ENCODE measurements at regions not wholly inside any gene's neighbourhood (a gene's known extent, or its start where the extent isn't known, plus 50 kb on each side); places are given as distances from the start of the nearest gene placed in this dataset.

GRCh38 chr6:47917811-47918210 is 136.0 kb downstream of the OPN5 start:
- DNase-seq (ENCODE audit: low read depth), result no peak
- H3K4me3 ChIP-seq (ENCODE audit: low read depth, low read length), result no peak overlapping the region
- TF ChIP-seq CTCF (IDR thresholded peaks at IDR 0.05; ENCODE audit: insufficient read depth, low read depth, low read length, missing control alignments), result no peak

GRCh38 chr6:47917202-47917601 is 135.4 kb downstream of the OPN5 start:
- TF ChIP-seq CTCF (IDR thresholded peaks at IDR 0.05; ENCODE audit: insufficient read depth, low read depth, low read length, missing control alignments), result no peak
- no peak overlapping the region for H3K4me3 ChIP-seq (ENCODE audit: low read depth, low read length)
- no peak for DNase-seq (ENCODE audit: low read depth)

- TF ChIP-seq CTCF (IDR thresholded peaks at IDR 0.05; ENCODE audit: insufficient read depth, low read depth, low read length, missing control alignments), result no peak
- DNase-seq (ENCODE audit: low read depth), result no peak
- H3K4me3 ChIP-seq (ENCODE audit: low read depth, low read length), result no peak overlapping the region
Measured at GRCh38 chr6:47915017-47915416, 133.2 kb downstream of the OPN5 start.

- no peak for DNase-seq (ENCODE audit: low read depth)
- H3K4me3 ChIP-seq (ENCODE audit: low read depth, low read length), result no peak overlapping the region
- no peak for TF ChIP-seq CTCF (IDR thresholded peaks at IDR 0.05; ENCODE audit: insufficient read depth, low read depth, low read length, missing control alignments)
Measured at GRCh38 chr6:47908271-47908670, 126.4 kb downstream of the OPN5 start.

- DNase-seq (ENCODE audit: low read depth), result no peak
- TF ChIP-seq CTCF (IDR thresholded peaks at IDR 0.05; ENCODE audit: insufficient read depth, low read depth, low read length, missing control alignments), result no peak
- no peak overlapping the region for H3K4me3 ChIP-seq (ENCODE audit: low read depth, low read length)
Measured at GRCh38 chr6:47905717-47906116, 123.9 kb downstream of the OPN5 start.

GRCh38 chr6:47897247-47897646 is 115.4 kb downstream of the OPN5 start:
- H3K4me3 ChIP-seq (ENCODE audit: low read depth, low read length), result no peak overlapping the region
- TF ChIP-seq CTCF (IDR thresholded peaks at IDR 0.05; ENCODE audit: insufficient read depth, low read depth, low read length, missing control alignments), result no peak
- DNase-seq (ENCODE audit: low read depth), result no peak

GRCh38 chr6:47890326-47890875 is 108.6 kb downstream of the OPN5 start:
- no peak overlapping the region for H3K4me3 ChIP-seq (ENCODE audit: low read depth, low read length)
- TF ChIP-seq CTCF (IDR thresholded peaks at IDR 0.05; ENCODE audit: insufficient read depth, low read depth, low read length, missing control alignments), result no peak
- no peak for DNase-seq (ENCODE audit: low read depth)

Data from GM12865 (cell line).